ENCODE measurements at regions not wholly inside any gene's neighbourhood (a gene's known extent, or its start where the extent isn't known, plus 50 kb on each side); places are given as distances from the start of the nearest gene placed in this dataset.

DNA sequence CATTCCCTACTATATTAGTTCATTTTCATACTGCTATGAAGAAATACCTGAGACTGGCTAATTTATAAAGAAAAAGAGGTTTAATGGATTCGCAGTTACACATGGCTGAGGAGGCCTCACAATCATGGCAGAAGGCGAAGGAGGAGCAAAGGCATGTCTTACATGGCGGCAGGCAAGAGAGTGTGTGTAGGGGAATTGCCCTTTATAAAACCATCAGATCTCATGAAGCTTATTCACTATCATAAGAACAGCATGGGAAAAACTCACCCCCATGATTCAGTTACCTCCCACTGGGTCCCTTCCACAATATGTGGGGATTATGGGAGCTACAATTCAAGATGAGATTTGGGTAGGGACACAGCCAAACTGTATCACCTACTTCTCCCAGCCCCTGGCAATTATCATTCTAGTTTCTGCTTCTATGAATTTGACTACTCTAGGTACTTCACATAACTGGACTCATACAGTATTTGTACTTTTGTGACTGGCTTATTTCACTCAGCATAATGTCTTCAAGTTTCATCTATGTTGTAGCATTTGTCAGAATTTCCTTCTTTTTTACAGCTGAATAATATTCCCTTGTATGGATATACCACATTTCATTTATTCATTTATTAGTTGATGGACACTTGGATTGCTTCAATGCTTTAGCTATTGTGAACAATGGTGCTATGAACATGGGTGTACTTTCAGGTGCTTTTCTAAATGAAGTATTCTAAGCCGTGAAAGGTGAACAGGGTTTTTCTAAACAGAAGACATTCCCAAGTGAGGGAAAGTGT lies 219.5 kb upstream of the NUDT4 start:
- TF ChIP-seq, protein P1, sequence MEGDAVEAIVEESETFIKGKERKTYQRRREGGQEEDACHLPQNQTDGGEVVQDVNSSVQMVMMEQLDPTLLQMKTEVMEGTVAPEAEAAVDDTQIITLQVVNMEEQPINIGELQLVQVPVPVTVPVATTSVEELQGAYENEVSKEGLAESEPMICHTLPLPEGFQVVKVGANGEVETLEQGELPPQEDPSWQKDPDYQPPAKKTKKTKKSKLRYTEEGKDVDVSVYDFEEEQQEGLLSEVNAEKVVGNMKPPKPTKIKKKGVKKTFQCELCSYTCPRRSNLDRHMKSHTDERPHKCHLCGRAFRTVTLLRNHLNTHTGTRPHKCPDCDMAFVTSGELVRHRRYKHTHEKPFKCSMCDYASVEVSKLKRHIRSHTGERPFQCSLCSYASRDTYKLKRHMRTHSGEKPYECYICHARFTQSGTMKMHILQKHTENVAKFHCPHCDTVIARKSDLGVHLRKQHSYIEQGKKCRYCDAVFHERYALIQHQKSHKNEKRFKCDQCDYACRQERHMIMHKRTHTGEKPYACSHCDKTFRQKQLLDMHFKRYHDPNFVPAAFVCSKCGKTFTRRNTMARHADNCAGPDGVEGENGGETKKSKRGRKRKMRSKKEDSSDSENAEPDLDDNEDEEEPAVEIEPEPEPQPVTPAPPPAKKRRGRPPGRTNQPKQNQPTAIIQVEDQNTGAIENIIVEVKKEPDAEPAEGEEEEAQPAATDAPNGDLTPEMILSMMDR (IDR thresholded peaks at IDR 0.05; ENCODE audit: poor library complexity, severe bottlenecking), result no peak
- no peak for TF ChIP-seq SMC3 (conservative IDR thresholded peaks at IDR 0.05; ENCODE audit: poor library complexity)
- no peak for TF ChIP-seq POLR2AphosphoS5 (IDR thresholded peaks at IDR 0.05)
- no peak for TF ChIP-seq EZH2 (IDR thresholded peaks at IDR 0.05; ENCODE audit: borderline replicate concordance, insufficient read depth, low read length, poor library complexity, severe bottlenecking)
- TF ChIP-seq EP300 (conservative IDR thresholded peaks at IDR 0.05; ENCODE audit: poor library complexity, severe bottlenecking), result no peak
- TF ChIP-seq REST (IDR thresholded peaks at IDR 0.05; ENCODE audit: borderline replicate concordance), result no peak
- no peak for TF ChIP-seq TAF1 (IDR thresholded peaks at IDR 0.05; ENCODE audit: low read depth)

Data from neural cell (in vitro differentiated cells).